Frontal cortex (tissue), 3 donors: ENCODE measurements at regions not wholly inside any gene's neighbourhood (a gene's known extent, or its start where the extent isn't known, plus 50 kb on each side); places are given as distances from the start of the nearest gene placed in this dataset.

ENCODE experiments used
- DNase-seq, 2 donors: peaks; one replicate each; pipeline ENCODE4 v3.0.0; 2012; ENCODE audit warnings: low spot score in 2 of 2
- FAIRE-seq: peaks from 2 replicates; lab custom pipeline; 2012; peaks lifted over from hg19 to GRCh38; lab: Jason Lieb, UNC
- donor health status: control.
- donor health status: control.
- donor health status: control.

GRCh38 chr16:85399583-85400284 lies 213.4 kb upstream of the GSE1 start:
- no peak for DNase-seq

GRCh38 chr16:85400305-85401205 lies 212.6 kb upstream of the GSE1 start:
- DNase-seq = no peak
- FAIRE-seq = no peak

More at GRCh38 chr16:85399583-85400284, 213.4 kb upstream of the GSE1 start:
- FAIRE-seq = no peak

DNA sequence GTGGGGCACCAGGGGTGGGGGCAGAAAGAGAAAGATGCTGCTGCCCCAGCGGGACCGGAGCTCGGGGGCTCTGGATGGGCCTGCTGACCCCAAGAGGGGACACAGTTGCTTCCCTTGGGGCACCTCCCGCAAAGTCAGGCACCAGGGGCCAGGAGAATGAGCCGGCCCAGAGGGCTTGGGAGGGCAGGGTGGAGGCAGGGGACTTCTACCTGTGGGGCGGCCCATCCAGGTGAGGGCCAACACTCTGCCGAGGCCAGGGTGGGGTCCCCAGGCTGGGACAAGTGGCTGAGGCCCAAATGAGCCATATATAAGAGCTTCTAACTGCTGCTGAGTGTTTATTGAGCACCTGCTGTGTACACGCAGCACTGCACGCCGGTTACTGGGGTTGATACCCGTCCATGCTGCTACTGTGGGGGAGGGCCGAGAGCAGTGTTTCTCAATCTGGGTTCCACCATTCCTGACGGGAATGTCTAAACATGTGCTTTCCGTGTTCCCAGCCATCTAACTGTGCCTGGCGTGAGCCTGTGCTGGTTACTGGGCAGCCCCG lies 211.7 kb upstream of the GSE1 start:
- no peak for DNase-seq
- no peak for FAIRE-seq

- no peak for DNase-seq
- no peak for FAIRE-seq
Measured at GRCh38 chr16:85401917-85402766, 211.0 kb upstream of the GSE1 start.

- DNase-seq = no peak
- no peak for FAIRE-seq
Measured at GRCh38 chr16:85402910-85403692, 210.0 kb upstream of the GSE1 start.

GRCh38 chr16:85403693-85404092 lies 209.4 kb upstream of the GSE1 start:
- DNase-seq = no peak
- FAIRE-seq = no peak

GRCh38 chr16:85412911-85413520 lies 200.1 kb upstream of the GSE1 start:
- FAIRE-seq = no peak

GRCh38 chr16:85413691-85414663 lies 199.1 kb upstream of the GSE1 start:
- DNase-seq (no peak), FAIRE-seq (no peak)

More at GRCh38 chr16:85412911-85413520, 200.1 kb upstream of the GSE1 start:
- DNase-seq = no peak

GRCh38 chr16:85415196-85416090 lies 197.7 kb upstream of the GSE1 start:
- no peak for FAIRE-seq
- DNase-seq = no peak

GRCh38 chr16:85416228-85417109 lies 196.7 kb upstream of the GSE1 start:
- no peak for DNase-seq
- no peak for FAIRE-seq

DNA sequence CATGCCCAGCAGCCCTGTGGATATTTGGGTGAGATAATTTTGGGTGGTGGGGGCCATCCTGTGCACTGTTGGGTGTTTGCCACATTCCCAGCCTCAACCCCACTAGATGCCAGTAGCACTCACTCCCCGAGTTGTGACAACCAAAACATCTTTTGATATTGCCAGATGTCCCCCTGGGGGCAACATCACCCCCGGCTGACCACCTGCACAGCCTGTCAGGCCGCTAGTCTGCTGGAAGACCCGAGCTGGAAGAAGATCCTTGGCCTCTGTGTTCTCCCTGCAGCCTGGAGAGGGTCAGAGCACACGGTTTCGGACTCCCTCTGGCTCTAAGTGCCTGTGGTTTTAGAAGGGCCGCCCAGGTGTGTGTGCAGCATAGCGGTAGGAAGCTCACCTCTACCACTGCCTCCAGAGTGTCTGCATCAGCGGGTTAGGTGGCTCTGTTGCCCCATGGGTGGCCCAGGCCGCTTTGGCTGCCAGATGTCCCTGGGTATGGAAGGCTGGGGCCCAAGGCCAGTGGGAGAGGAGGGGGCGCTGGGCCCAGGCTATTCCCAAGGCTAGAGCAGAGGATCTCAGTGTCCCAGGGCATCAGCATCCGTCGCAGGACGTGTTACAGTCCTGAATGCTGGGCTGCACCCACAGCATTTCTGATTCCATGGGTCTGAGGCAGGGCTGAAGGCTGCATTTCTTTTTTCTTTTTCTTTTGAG lies 195.8 kb upstream of the GSE1 start:
- FAIRE-seq (no peak), DNase-seq (no peak)

DNA sequence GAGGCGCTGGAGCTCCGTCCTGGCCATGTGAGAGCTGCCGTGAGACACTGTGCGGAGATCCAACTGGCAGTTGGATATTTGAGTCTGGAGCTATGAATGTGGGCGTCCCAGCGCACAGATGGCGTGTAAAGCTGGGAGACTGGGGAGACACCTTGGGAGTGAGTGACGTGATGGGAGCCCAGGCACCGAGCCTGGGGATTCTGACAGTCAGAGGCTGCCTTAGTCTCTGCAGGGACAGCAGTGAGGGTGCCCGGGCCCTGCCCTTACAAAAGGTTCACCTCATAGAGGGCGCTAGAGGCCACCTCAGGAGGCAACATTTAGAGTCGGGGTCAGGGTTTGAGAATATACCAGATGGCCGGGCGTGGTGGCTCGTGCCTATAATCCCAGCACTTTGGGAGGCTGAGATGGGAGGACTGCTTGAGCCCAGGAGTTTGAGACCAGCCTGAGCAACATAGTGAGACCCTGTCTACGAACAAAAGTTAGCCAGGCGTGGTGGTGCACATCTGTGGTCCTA lies 194.1 kb upstream of the GSE1 start:
- FAIRE-seq (no peak), DNase-seq (peak in 1 of 2 donors; percentile 41)

DNA sequence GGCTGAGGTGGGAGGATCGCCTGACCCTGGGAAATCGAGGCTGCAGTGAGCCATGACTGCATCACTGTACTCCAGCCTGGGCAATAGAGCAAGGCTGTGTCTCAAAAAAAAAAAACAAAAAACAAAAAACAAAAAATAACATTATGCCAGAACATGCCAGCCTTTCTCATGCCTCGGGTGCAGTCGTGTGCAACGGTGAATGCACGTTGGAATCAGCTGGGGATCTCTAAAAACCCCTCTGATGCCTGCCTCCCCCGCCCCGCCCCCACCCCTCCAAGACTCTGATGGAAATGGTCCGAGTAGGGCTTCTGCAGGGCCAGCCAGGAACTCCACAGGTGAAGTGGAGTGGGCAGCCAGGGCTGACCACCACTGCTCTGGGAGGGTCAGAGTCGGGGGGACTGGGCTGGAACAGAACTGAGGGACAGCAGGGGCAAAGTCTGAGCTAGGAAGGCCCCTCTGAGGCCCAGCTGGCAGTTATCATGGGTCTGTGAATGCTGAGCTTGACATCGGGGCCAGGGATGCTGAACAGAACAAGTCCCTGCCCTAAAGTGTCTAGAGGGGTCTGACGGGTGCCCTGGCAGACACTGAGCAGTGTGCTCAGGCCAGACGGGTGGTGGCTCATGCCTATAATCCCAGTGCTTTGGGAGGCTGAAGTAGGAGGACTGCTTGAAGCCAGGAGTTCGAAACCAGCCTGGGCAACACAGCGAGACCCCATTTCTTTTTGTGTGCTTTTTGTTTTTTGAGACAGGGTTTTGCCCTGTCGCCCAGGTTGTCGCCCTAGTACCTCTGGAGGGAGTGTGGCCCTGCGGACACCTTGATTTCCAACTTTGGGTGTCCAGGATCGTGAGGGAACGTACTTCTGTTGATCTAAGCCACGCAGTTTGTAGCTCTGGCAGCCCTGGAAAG lies 193.4 kb upstream of the GSE1 start:
- FAIRE-seq = no peak
- DNase-seq = no peak
